K562 (cell line): ENCODE measurements at regions not wholly inside any gene's neighbourhood (a gene's known extent, or its start where the extent isn't known, plus 50 kb on each side); places are given as distances from the start of the nearest gene placed in this dataset.

Source experiments
- ATAC-seq: fragments of 200-7000 bp; cut with Tn5 transposase; 3 replicates; pipeline ENCODE4 v1.9.1; 2020; ENCODE audit warnings: moderate library complexity
- BruUV-seq: library from RNA; stranded (reverse); fragments of 400-500 nt; replicated peaks from 2 replicates; lab custom pipeline; 2021; lab: Mats Ljungman, UMichigan
- CTCF ChIA-PET: fragments of 300-600 bp; formaldehyde crosslinking; extraction: SDS; loops from one replicate; lab custom pipeline; 2021; ENCODE audit warnings: low intra/inter-chr PET ratio; lab: Yijun Ruan, JAX
- POLR2A ChIA-PET: fragments of 300-600, 350-650 bp; sonication (Branson Sonifier 250); formaldehyde crosslinking; extraction: SDS; loops from one replicate; lab custom pipeline; 2021; ENCODE audit warnings: antibody characterized with exemption, inconsistent platforms; lab: Yijun Ruan, JAX
- DNase-seq, 4 experiments: peaks; one replicate each; pipeline versions ENCODE4 v3.0.0 to v3.0.0-alpha.2; 2011 to 2018; ENCODE audit warnings: low spot score in 3 of 4, mixed read lengths in 3 of 4; ENCODE audit errors: extremely low read depth in 1 of 4
- FAIRE-seq: peaks from 2 replicates; lab custom pipeline; 2011; peaks lifted over from hg19 to GRCh38; lab: Jason Lieb, UNC
- H2AFZ ChIP-seq: 2 replicates; pipeline ENCODE4 v1.6.0; 2011; ENCODE audit warnings: low read depth, low read length, control low read depth, inconsistent platforms
- H3K27ac ChIP-seq: fragments of 200-600 bp; 3 replicates; pipeline ENCODE4 v1.8.0; 2011; ENCODE audit warnings: low read depth, mild to moderate bottlenecking, control low read depth, inconsistent platforms, low read length, moderate library complexity, mixed read lengths; ENCODE audit errors: extremely low read depth
- H3K27me3 ChIP-seq, 2 experiments: fragments of 300-600 bp in 1 of 2; 2 replicates in 1 of 2; 3 replicates in 1 of 2; pipeline versions ENCODE4 v1.6.0 to v1.8.0; 2011; ENCODE audit warnings: inconsistent platforms in 2 of 2, low read length in 2 of 2, mild to moderate bottlenecking in 1 of 2, mixed read lengths in 1 of 2, moderate library complexity in 1 of 2; ENCODE audit not compliant: control insufficient read depth in 2 of 2, insufficient read depth in 2 of 2
- H3K36me3 ChIP-seq: fragments of 300-600 bp; 3 replicates; pipeline ENCODE4 v1.8.0; 2011; ENCODE audit warnings: mild to moderate bottlenecking, low read length, inconsistent platforms; ENCODE audit not compliant: control insufficient read depth, insufficient read depth
- H3K4me1 ChIP-seq, 2 experiments: fragments of 200-600 bp in 1 of 2; replicated peaks in 1 of 2; 2 replicates in 1 of 2; 3 replicates in 1 of 2; pipeline versions ENCODE4 v1.5.1 to v1.8.0; 2011; ENCODE audit warnings: inconsistent platforms in 2 of 2, low read length in 2 of 2, mild to moderate bottlenecking in 1 of 2, mixed read lengths in 1 of 2, moderate library complexity in 1 of 2; ENCODE audit not compliant: control insufficient read depth in 2 of 2, insufficient read depth in 2 of 2
- H3K4me2 ChIP-seq: 2 replicates; pipeline ENCODE4 v1.6.1; 2011; ENCODE audit warnings: low read length, control low read depth, inconsistent platforms, mixed read lengths; ENCODE audit not compliant: insufficient read depth
- H3K4me3 ChIP-seq: fragments of 200-600 bp; sonication (generic), shearing (Covaris generic); 2 replicates; pipeline ENCODE4 v1.5.1; 2016; ENCODE audit warnings: control low read depth, inconsistent platforms
- H3K79me2 ChIP-seq: fragments of 200-600 bp; 3 replicates; pipeline ENCODE4 v1.8.0; 2011; ENCODE audit warnings: low read length, inconsistent platforms; ENCODE audit not compliant: control insufficient read depth, insufficient read depth
- H3K9ac ChIP-seq, 2 experiments: 2 replicates each; pipeline versions ENCODE4 v1.6.0 to v1.6.1; 2011; ENCODE audit warnings: low read depth in 2 of 2, low read length in 2 of 2, control low read depth in 1 of 2, inconsistent platforms in 1 of 2, mild to moderate bottlenecking in 1 of 2, mixed read lengths in 1 of 2; ENCODE audit not compliant: insufficient read depth in 1 of 2
- H3K9me1 ChIP-seq: one replicate; pipeline ENCODE4 v1.6.0; 2011; ENCODE audit warnings: inconsistent platforms, mild to moderate bottlenecking, low read length, moderate library complexity; ENCODE audit not compliant: control insufficient read depth, insufficient read depth
- H3K9me3 ChIP-seq: replicated peaks from 2 replicates; pipeline ENCODE4 v1.5.1; 2011; ENCODE audit warnings: low read depth, low read length, inconsistent platforms; ENCODE audit not compliant: control insufficient read depth, insufficient read depth
- H4K20me1 ChIP-seq: replicated peaks from 2 replicates; pipeline ENCODE4 v1.6.1; 2011; ENCODE audit warnings: low read length, inconsistent platforms, mixed read lengths; ENCODE audit not compliant: control insufficient read depth, insufficient read depth
- CHAMP1 ChIP-seq: fragments of 450-650 bp; IDR thresholded peaks from 2 replicates; pipeline ENCODE4 v1.6.1; 2016; ENCODE audit warnings: mild to moderate bottlenecking
- HDAC2 ChIP-seq: fragments of 450-650 bp; IDR thresholded peaks from 2 replicates; pipeline ENCODE4 v1.6.1; 2016; ENCODE audit warnings: mild to moderate bottlenecking
- RBM15 ChIP-seq: fragments of 200-400 bp; formaldehyde crosslinking; IDR thresholded peaks from 2 replicates; pipeline ENCODE4 v1.6.1; 2018; ENCODE audit warnings: mild to moderate bottlenecking, low read length, moderate library complexity; ENCODE audit not compliant: insufficient read depth
- ZNF77 ChIP-seq: fragments of 250-450 bp; sonication (Bioruptor Pico); IDR thresholded peaks from 2 replicates; pipeline ENCODE4 v1.5.0; 2020
- WGBS: fragments of 100-300 bp; shearing (Covaris generic); methylation state at CpG from one replicate; pipeline ENCODE4 v1.1.6; 2016; ENCODE audit warnings: low coverage, mixed read lengths; ENCODE audit not compliant: insufficient coverage; ENCODE audit errors: missing lambda C conversion rate; 5-methylcytosine and 5-hydroxymethylcytosine counted together
- in situ Hi-C: fragments of 300-500 bp; cut with MboI; formaldehyde crosslinking; loops from 4 replicates; pipeline ENCODE4 v1.15.0; 2018; ENCODE audit warnings: inconsistent platforms, mixed read lengths
- intact Hi-C: fragments of 100-400 bp; cut with micrococcal nuclease; formaldehyde crosslinking; loops from 2 replicates; pipeline ENCODE4 v1.14.2; 2022

DNA sequence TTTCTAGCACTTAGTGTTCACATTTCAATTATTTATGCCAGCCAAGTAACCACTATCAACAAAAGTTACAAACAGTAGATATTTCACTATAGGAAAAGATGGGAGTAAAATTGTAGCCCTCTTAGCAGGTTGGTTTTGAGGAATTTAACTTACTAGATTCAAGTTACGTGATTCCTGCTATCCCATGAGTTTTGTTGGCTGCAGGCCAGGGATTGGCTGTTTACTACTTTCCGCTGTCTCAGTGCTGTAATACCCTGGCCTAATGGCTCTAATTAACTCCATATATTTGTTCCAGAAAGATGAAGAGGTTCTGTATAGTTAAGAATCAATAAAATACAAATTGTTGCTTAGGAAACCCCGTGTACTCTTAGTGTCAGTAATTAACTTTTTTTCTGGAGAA is 55.5 kb upstream of the MAGED1 start:
- ChIA-PET POLR2A (interaction anchor here (0.8 kb wide), 1 partner anchor 9 kb away, joined by 4 read pairs; no protein-coding TSS in a partner anchor), CTCF (no interaction called here)
- Histone ChIP-seq H3K27me3 (no peaks in the 10 kb centered on the region), H3K27ac (no peak overlapping the region), H3K4me2 (no peak overlapping the region), H3K9me1 (no peaks in the 10 kb centered on the region), H3K4me3 (no peak overlapping the region), H4K20me1 (no peaks in the 10 kb centered on the region), H3K9ac (no peak overlapping the region), H2AFZ (no peak overlapping the region), H3K9me3 (no peaks in the 10 kb centered on the region), H3K79me2 (no peaks in the 10 kb centered on the region), H3K36me3 (no peaks in the 10 kb centered on the region), H3K4me1 (no peaks in the 10 kb centered on the region)
- in situ Hi-C loops = no loop called here
- no peak for TF ChIP-seq CHAMP1
- no peak for TF ChIP-seq ZNF77 (CRISPR knock-in tag)
- TF ChIP-seq HDAC2 = no peak
- TF ChIP-seq RBM15 = no peak
- DNase-seq (no peak), FAIRE-seq (no peak), ATAC-seq (no peak)
- intact Hi-C loops = no loop called here
- BruUV-seq = no TSS peak
- WGBS = 38% methylated on average over 3 of the region's 3 CpGs
